ENCODE measurements at regions not wholly inside any gene's neighbourhood (a gene's known extent, or its start where the extent isn't known, plus 50 kb on each side); places are given as distances from the start of the nearest gene placed in this dataset.

DNA sequence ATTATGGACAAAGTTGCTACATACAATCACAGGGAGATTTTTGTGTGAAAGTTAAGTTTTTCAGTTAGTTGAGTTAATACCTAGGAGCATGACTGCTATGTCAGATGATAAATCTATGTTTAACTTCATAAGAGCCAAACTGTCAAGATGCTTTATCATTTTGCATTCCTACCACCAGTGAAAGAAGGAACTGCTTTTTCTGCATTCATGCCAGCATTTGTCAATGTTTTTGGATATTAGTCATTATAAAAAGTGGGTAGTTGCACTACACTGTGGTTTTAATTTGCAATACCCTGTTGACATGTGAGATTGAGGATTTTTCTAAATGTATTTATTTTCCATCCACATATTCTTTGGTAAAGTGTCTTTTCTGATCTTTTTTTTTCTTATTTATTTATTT is 434.0 kb upstream of the MON1B start:
- TF ChIP-seq EZH2 (IDR thresholded peaks at IDR 0.05; ENCODE audit: insufficient read depth, poor library complexity, severe bottlenecking) (no peak), EZH2phosphoT487 (IDR thresholded peaks at IDR 0.05; ENCODE audit: insufficient read depth, low read depth) (no peak)
